A673 (cell line): ENCODE measurements at regions not wholly inside any gene's neighbourhood (a gene's known extent, or its start where the extent isn't known, plus 50 kb on each side); places are given as distances from the start of the nearest gene placed in this dataset.

Experiments
- BruUV-seq: library from RNA; stranded (reverse); fragments of 400-500 nt; replicated peaks from 2 replicates; lab custom pipeline; 2021; lab: Mats Ljungman, UMichigan
- CTCF ChIA-PET: fragments of 300-600 bp; sonication (Branson Sonifier 250); formaldehyde crosslinking; loops from one replicate; lab custom pipeline; 2022; ENCODE audit warnings: antibody characterized with exemption; lab: Charles Lee
- POLR2A ChIA-PET: fragments of 300-600 bp; sonication (Branson Sonifier 250); formaldehyde crosslinking; loops from one replicate; lab custom pipeline; 2022; ENCODE audit warnings: antibody characterized with exemption; ENCODE audit not compliant: low non-redundant PET; lab: Charles Lee
- DNase-seq: peaks from one replicate; pipeline ENCODE4 v3.0.0-alpha.2; 2015; ENCODE audit warnings: low spot score
- H3K27ac ChIP-seq: fragments of 200-600 bp; sonication (generic); 2 replicates; pipeline ENCODE4 v1.5.1; 2016; ENCODE audit warnings: mixed run types, low read depth, mild to moderate bottlenecking, mixed read lengths, antibody characterized with exemption, low read length; ENCODE audit not compliant: poor library complexity, severe bottlenecking
- H3K27me3 ChIP-seq: fragments of 200-600 bp; sonication (generic); replicated peaks from 2 replicates; pipeline ENCODE4 v1.6.1; 2017; ENCODE audit warnings: mixed run types, low read depth, mild to moderate bottlenecking, mixed read lengths, antibody characterized with exemption, low read length; ENCODE audit not compliant: insufficient read depth, poor library complexity
- H3K36me3 ChIP-seq: fragments of 200-600 bp; sonication (generic); 2 replicates; pipeline ENCODE4 v1.6.1; 2016; ENCODE audit warnings: mixed run types, mild to moderate bottlenecking, mixed read lengths, antibody characterized with exemption, low read length; ENCODE audit not compliant: insufficient read depth, poor library complexity, severe bottlenecking
- H3K4me1 ChIP-seq: fragments of 200-600 bp; sonication (generic); 2 replicates; pipeline ENCODE4 v1.6.1; 2017; ENCODE audit warnings: mixed run types, mild to moderate bottlenecking, mixed read lengths, antibody characterized with exemption, low read length; ENCODE audit not compliant: insufficient read depth, poor library complexity, severe bottlenecking
- H3K4me3 ChIP-seq: fragments of 200-600 bp; sonication (generic); 2 replicates; pipeline ENCODE4 v1.5.1; 2016; ENCODE audit warnings: low read depth, mixed run types, mild to moderate bottlenecking, mixed read lengths, low read length; ENCODE audit not compliant: poor library complexity, severe bottlenecking
- H3K9me3 ChIP-seq: fragments of 200-600 bp; sonication (generic); 2 replicates; pipeline ENCODE4 v1.6.1; 2016; ENCODE audit warnings: mixed run types, low read depth, mild to moderate bottlenecking, mixed read lengths, antibody characterized with exemption, low read length; ENCODE audit not compliant: poor library complexity, severe bottlenecking
- EZH2 ChIP-seq: fragments of 200-600 bp; sonication (generic); IDR thresholded peaks from 2 replicates; pipeline ENCODE4 v1.6.1; 2017; ENCODE audit warnings: borderline replicate concordance, low read depth, mild to moderate bottlenecking, mixed read lengths, antibody characterized with exemption, low read length; ENCODE audit not compliant: poor library complexity, severe bottlenecking
- intact Hi-C: fragments of 100-400 bp; cut with micrococcal nuclease; formaldehyde crosslinking; loops from one replicate; pipeline ENCODE4 v1.10.0; 2022; ENCODE audit not compliant: unreplicated experiment
- TF ChIP-seq, protein P1 (sequence below): fragments of 300-800, 200-600 bp; sonication (generic); conservative IDR thresholded peaks from 2 replicates; pipeline ENCODE4 v1.5.1; 2017; ENCODE audit warnings: low read depth, mild to moderate bottlenecking, antibody characterized with exemption, low read length, moderate library complexity, mixed read lengths

DNA sequence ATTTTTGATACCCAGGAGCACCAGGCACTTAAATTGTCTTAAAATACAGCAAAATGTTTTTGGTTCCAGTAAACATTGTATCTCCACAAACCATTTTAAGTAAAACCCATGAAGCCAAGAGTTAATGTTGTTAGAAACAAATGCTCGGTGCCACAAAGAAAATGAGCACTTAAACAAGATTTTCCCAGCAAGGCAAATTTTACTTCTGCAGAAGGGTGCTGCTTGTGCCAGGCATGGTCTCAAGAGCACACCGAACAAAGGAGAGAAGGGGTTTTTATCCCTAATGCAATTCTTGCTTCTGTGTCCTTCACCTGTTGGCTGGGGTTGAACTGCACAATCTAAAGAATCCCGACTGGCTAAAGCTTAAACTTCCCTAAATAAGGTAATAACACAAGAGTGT is 286.7 kb downstream of the ADCYAP1 start:
- intact Hi-C loops, result no loop called here
- H3K27me3 ChIP-seq, result no peaks in the 10 kb centered on the region
- BruUV-seq, result no TSS peak
- H3K27ac ChIP-seq, result no peak overlapping the region
- no peaks in the 10 kb centered on the region for H3K9me3 ChIP-seq
- no peak overlapping the region for H3K4me3 ChIP-seq
- no peak for DNase-seq
- TF ChIP-seq, protein P1, sequence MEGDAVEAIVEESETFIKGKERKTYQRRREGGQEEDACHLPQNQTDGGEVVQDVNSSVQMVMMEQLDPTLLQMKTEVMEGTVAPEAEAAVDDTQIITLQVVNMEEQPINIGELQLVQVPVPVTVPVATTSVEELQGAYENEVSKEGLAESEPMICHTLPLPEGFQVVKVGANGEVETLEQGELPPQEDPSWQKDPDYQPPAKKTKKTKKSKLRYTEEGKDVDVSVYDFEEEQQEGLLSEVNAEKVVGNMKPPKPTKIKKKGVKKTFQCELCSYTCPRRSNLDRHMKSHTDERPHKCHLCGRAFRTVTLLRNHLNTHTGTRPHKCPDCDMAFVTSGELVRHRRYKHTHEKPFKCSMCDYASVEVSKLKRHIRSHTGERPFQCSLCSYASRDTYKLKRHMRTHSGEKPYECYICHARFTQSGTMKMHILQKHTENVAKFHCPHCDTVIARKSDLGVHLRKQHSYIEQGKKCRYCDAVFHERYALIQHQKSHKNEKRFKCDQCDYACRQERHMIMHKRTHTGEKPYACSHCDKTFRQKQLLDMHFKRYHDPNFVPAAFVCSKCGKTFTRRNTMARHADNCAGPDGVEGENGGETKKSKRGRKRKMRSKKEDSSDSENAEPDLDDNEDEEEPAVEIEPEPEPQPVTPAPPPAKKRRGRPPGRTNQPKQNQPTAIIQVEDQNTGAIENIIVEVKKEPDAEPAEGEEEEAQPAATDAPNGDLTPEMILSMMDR, result no peak
- no peak for TF ChIP-seq EZH2
- ChIA-PET POLR2A (no interaction called here), CTCF (no interaction called here)
- no peaks in the 10 kb centered on the region for H3K4me1 ChIP-seq
- H3K36me3 ChIP-seq, result no peaks in the 10 kb centered on the region

DNA sequence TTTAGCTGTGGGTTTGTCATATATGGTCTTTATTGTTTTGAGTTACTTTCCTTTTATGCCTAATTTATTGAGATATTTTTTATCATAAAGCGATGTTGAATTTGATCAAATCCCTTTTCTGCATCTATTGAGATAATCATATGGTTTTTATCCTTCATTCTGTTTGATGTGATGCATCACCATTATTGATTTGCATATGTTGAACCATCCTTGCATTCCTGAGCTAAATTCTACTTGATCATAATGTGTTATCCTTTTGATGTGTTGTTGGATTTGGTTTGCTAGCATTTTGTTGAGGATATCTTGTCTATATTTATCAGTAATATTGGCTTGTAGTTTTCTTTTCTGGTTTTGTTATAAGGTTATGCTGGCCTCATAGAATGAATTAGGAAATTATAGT is 308.5 kb downstream of the ADCYAP1 start:
- CTCF ChIA-PET, result no interaction called here
- BruUV-seq, result no TSS peak
- intact Hi-C loops, result no loop called here
- no peak overlapping the region for H3K27ac ChIP-seq
- no peak overlapping the region for H3K4me3 ChIP-seq
- H3K27me3 ChIP-seq, result no peaks in the 10 kb centered on the region
- POLR2A ChIA-PET, result no interaction called here
- no peaks in the 10 kb centered on the region for H3K9me3 ChIP-seq
- no peaks in the 10 kb centered on the region for H3K36me3 ChIP-seq
- TF ChIP-seq, protein P1, result no peak
- no peak for TF ChIP-seq EZH2
- DNase-seq, result no peak
- H3K4me1 ChIP-seq, result no peaks in the 10 kb centered on the region

DNA sequence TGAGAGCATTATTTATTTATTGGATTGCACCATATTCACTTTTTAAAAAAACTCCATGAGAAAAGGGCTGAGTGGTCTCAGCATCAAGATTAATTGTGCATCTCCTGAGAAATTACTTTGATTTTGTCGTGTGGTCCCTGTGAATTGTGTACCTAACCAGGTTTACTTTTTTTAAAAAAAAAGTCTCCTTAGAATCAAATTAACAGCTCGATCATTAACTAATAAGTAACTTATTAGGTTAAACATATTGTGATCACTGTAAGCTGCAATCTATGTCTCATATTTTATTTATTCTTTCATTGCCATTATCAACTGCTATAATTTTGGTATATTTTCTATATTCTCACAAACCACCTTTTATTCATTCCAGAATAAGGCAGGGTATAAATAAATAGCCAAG is 318.2 kb downstream of the ADCYAP1 start:
- intact Hi-C loops, result no loop called here

More for the DNA sequence above, 318.2 kb downstream of the ADCYAP1 start:
- H3K4me3 ChIP-seq, result no peak overlapping the region
- BruUV-seq, result no TSS peak
- H3K36me3 ChIP-seq, result no peaks in the 10 kb centered on the region
- ChIA-PET CTCF (no interaction called here), POLR2A (no interaction called here)
- H3K27ac ChIP-seq, result no peak overlapping the region
- TF ChIP-seq, protein P1, result no peak
- TF ChIP-seq EZH2, result no peak
- H3K27me3 ChIP-seq, result peaks cover 12% of the 10 kb centered on the region
- no peak for DNase-seq
- H3K4me1 ChIP-seq, result no peaks in the 10 kb centered on the region
- H3K9me3 ChIP-seq, result no peaks in the 10 kb centered on the region
